Activated T-cell treated with anti-CD3 and anti-CD28 coated beads, Interleukin-2, amount 50 U/mL, for 48 hours (primary cell): ENCODE measurements at regions not wholly inside any gene's neighbourhood (a gene's known extent, or its start where the extent isn't known, plus 50 kb on each side); places are given as distances from the start of the nearest gene placed in this dataset.

Experiments
- DNase-seq, 2 experiments: peaks; one replicate each; pipeline ENCODE4 v3.0.0-alpha.2; 2020

GRCh38 chr4:58175024-58175423 is 1064.8 kb upstream of the IGFBP7 start:
- DNase-seq: no peak

DNA sequence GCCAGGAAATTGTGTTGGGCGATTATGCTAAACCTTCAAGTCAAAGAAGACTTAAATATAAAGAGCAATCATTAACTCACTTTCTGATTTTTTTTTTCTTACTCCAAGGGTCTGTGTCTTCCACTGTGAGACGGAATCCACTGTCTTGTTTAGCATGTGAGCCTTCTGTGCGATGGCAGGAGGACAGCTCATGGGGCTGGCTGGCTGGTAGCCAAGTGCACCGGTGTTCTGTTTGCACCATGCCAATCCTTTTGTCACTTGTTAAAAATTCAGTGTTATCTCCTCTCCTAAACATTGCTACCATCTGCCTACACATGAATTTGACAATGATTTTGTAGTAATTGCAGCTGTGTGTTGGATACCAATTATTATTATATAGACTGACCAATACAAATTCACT is 1056.3 kb upstream of the IGFBP7 start:
- no peak for DNase-seq

GRCh38 chr4:58163156-58163555 is 1053.0 kb upstream of the IGFBP7 start:
- no peak for DNase-seq

GRCh38 chr4:58149404-58150085 is 1039.4 kb upstream of the IGFBP7 start:
- DNase-seq: no peak

- no peak for DNase-seq
These were observed 1034.5 kb upstream of the IGFBP7 start for GRCh38 chr4:58144721-58145120.

- DNase-seq: no peak
These were observed 1028.8 kb upstream of the IGFBP7 start for GRCh38 chr4:58138786-58139668.

DNA sequence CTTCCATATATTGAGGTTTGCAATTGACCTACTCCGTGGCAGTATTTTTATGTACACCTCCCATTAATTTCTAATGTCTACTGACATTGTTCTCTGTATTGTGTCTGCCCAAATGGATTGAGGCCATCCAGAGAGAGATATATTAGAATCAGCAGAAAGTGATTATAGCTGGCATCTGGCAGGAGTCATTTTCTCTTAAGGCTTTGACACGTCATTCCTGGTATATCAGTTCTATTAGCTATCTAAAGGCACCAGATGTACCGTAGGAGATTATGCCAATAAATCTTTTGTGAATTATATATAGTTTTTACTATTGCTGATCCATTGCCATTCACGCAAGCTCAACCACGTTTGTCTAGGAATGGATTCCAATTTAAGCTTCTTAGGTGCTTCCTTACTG is 1026.4 kb upstream of the IGFBP7 start:
- no peak for DNase-seq

DNA sequence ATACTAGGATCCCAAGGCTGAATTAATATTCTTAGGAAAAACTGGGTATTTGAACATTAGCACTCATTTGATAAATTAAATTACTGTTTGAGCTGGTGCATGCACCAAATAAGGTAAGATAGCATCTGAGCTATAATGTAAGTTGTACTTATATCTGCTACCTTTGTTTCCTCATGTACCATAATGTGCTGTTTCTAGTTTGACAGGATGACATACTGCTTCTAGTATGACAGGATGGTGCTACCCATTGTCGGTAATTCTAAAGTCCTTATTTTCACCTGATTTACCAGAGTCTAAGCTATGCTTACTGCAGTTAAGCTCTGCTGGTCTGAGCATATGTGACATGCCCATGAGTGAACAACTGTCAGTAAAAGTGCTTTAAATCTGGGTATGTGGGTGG is 1017.5 kb upstream of the IGFBP7 start:
- no peak for DNase-seq

GRCh38 chr4:58119298-58119697 is 1009.1 kb upstream of the IGFBP7 start:
- no peak for DNase-seq

- DNase-seq: no peak
These were observed 1002.9 kb upstream of the IGFBP7 start for GRCh38 chr4:58113126-58113525.

GRCh38 chr4:58111818-58112217 is 1001.6 kb upstream of the IGFBP7 start:
- no peak for DNase-seq

DNA sequence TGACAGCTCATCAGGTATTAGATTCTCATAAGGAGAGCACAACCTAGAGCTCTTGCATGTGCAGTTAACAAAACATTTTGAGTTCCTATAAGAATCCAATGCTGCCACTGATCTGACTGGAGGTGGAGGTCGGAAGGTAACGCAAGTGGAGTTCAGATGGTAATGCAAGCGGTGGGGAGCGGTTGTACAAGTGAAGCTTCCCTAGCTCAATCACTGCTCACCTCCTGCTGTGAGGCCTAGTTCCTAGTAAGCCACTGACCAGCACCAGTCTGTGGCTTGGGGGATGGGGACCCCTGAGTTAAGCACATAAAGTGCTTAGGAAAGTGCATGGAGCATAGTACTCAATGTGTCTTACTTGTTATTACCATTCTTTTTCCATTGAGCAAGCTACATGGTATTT is 983.2 kb upstream of the IGFBP7 start:
- DNase-seq: no peak

DNA sequence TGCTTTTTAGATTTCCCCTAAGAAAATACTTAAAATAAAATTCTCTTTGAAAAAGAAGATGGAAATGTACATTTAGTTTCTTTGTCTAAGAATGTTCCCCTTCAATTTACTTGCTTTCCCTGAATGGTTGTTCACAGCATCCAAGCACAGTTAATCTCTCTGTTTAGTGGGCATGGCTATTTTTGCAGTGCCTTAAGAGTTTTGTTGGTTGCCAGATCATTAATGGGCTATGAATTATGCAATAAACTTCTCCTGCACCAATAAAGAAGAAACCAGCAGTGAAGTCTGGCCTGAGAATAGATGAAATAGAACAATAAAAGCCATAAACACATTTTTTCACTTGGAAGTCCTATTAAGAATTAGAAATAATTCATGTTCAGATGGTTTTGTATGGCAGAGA is 980.4 kb upstream of the IGFBP7 start:
- DNase-seq: no peak

GRCh38 chr4:58081356-58081755 is 971.2 kb upstream of the IGFBP7 start:
- DNase-seq: no peak

- no peak for DNase-seq
These were observed 965.5 kb upstream of the IGFBP7 start for GRCh38 chr4:58075724-58076123.

GRCh38 chr4:58074382-58074781 is 964.2 kb upstream of the IGFBP7 start:
- DNase-seq: no peak

- no peak for DNase-seq
These were observed 960.5 kb upstream of the IGFBP7 start for GRCh38 chr4:58070726-58071125.

DNA sequence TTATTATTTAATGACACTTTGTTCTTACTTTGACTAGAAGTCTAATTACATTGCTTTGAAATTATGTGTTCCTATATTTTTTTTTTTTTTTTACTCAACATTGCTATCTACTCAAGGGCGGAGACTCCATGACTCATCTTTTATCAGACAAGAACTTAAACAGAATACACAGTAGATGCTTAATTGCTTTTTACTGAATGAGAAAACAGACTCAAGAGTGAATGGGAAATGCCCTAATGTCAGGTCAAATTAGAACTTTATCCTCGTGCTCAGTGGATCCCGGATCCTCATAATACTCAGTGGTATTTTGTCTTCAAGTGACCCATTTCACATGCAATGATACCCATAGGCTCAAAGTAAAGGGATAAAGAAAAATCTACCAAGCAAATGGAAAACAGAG is 954.5 kb upstream of the IGFBP7 start:
- DNase-seq: no peak

- DNase-seq: no peak
These were observed 953.4 kb upstream of the IGFBP7 start for GRCh38 chr4:58063404-58064160.

DNA sequence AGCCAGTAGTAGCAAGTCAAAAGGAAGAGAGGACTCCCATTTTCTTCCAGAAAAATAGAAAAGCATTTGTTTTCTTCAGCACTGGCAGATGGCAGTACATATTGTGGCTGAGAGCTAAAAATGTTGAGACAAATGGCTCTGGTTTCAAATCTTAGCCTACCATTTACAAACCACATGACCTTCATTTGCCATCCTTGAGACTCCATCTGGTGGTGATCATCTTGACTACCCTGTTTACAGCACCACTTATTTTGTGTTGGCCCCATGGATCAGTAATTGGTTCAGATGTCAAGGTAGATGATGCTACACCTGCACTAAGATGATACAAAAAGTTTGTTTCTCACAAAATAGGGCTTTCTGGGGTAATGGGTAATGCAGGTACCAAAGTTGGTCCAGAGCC is 951.8 kb upstream of the IGFBP7 start:
- DNase-seq: no peak

DNA sequence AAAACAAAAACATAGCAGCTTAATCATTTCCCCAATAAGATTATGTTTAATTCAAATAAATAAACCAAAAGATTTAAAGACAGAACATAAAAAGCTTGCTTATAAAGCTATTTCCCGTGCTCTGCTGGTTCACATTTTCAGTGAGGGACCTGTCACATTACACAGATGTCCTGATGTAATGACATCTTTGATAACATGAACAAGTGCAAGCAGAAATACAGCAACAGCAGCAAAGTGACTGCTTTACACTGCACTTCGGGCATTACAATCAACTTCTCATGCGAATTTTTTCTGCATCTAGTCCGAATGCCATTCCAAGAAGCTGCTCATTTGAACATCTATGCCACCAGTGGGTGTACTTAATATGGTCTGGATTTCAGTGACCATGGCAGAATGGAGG is 940.3 kb upstream of the IGFBP7 start:
- DNase-seq: no peak

- DNase-seq: no peak
These were observed 938.3 kb upstream of the IGFBP7 start for GRCh38 chr4:58048491-58048890.

DNA sequence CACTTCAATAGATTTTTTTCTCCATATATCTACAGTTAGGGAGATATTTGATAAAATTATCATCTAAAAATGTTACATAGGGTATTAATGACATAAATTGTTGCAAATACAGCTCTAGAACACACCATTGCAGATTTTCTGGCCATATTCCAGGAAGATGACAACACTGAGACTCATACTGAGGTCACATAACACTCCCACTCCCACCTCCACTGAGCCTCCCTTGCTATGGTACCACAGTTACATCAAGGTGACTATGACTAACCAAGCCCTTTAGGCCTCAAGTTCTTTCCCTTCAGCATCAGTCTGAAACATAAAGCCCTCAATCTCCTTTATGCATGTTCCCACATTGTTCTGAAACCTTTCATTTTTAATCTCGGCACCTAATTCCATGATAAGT is 932.0 kb upstream of the IGFBP7 start:
- no peak for DNase-seq

DNA sequence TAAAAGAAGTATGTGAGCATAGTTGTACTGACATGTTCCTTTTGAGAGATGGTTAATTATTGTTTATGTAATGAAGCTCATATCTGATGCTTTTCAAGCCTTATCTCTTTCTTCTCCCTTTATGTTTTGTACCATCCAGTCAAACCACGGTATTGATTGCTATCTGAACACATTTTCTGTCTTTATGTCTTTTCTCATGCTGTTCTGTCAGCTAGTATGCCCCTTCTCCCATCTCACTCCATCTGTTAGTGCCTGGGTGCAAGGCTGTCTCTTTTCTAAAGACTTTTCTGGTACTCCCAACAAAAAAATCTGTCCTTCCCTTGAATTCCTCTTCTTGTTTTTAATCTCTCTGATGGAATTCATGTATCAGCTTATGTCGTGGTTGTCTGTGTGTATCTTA is 883.8 kb upstream of the IGFBP7 start:
- DNase-seq: no peak
